Left lung (tissue), 4 donors: ENCODE measurements at regions not wholly inside any gene's neighbourhood (a gene's known extent, or its start where the extent isn't known, plus 50 kb on each side); places are given as distances from the start of the nearest gene placed in this dataset.

Experiments
- ATAC-seq: fragments of 200-7000 bp; cut with Tn5 transposase; one replicate; pipeline ENCODE4 v1.9.1; 2020; ENCODE audit warnings: moderate library complexity
- DNase-seq, 4 donors: peaks; one replicate each; pipeline ENCODE4 v3.0.0-alpha.2; 2013 to 2020
- H3K27ac ChIP-seq, 2 donors: fragments of 200-600 bp; sonication (generic) in 1 of 2; one replicate each; pipeline versions ENCODE4 v1.5.0 to v1.8.0; 2020 to 2021
- H3K27me3 ChIP-seq, 2 donors: fragments of 200-600 bp; sonication (generic) in 1 of 2; one replicate each; pipeline versions ENCODE4 v1.5.0 to v1.8.0; 2020 to 2021
- H3K36me3 ChIP-seq, 2 donors: fragments of 200-600 bp; sonication (generic) in 1 of 2; one replicate each; pipeline versions ENCODE4 v1.5.0 to v1.8.0; 2020 to 2021
- H3K4me1 ChIP-seq, 2 donors: fragments of 200-600 bp; one replicate each; pipeline ENCODE4 v1.8.0; 2021
- H3K4me3 ChIP-seq, 2 donors: fragments of 200-600 bp; sonication (generic) in 1 of 2; one replicate each; pipeline versions ENCODE4 v1.5.0 to v1.8.0; 2020 to 2021; ENCODE audit warnings: mild to moderate bottlenecking in 1 of 2
- H3K9me3 ChIP-seq, 2 donors: fragments of 200-600 bp; sonication (generic) in 1 of 2; one replicate each; pipeline versions ENCODE4 v1.5.0 to v1.8.0; 2020 to 2021
- intact Hi-C, 2 donors: fragments of 100-400 bp; cut with DNase I; formaldehyde crosslinking; loops; one replicate each; pipeline versions ENCODE4 v1.11.2 to v1.14.2; 2022
- TF ChIP-seq, protein P1 (sequence below), 2 donors: fragments of 200-600 bp; sonication (generic) in 1 of 2; IDR thresholded peaks; one replicate each; pipeline versions ENCODE4 v1.5.0 to v1.8.0; 2021; ENCODE audit warnings: antibody characterized with exemption in 2 of 2
- donor health status: DM: no; HTN: yes; CAD: no.
- donor health status: DM: no; HTN: no; CAD: no.

DNA sequence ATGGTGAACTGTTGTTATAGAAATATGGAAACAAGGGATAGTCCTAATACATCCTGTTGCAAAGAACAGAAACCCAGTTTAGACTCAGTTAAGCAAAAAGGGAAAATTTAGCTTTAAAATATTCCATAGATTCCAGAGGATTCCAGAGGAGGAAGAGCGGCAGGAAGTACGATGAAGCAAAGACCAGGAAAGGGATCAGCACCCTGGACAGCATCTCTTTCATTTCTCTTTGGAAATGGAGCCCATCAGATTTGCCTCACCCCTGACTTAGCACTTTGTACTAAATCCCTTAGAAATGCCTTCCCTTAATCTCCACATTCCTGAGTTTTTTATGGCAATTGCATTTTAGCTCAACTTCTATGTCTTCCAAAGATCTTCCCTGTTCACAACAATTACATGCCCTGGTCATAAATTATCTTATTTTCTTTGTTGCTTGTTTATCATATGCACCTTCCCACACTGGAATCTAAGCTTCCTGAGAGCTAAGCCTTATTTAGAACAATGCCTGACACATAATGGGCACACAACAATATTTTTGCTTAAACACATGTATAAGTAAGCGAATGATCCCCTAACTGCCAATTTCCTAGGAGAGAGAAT is 150.0 kb upstream of the RBFOX1 start:
- Histone ChIP-seq H3K9me3 (peaks cover 0 to 2% of the 10 kb centered on the region in 2 donors), H3K4me3 (no peak overlapping the region), H3K4me1 (no peaks in the 10 kb centered on the region), H3K27me3 (no peaks in the 10 kb centered on the region), H3K27ac (no peak overlapping the region), H3K36me3 (no peaks in the 10 kb centered on the region)
- intact Hi-C loops: no loop called here
- TF ChIP-seq, protein P1, sequence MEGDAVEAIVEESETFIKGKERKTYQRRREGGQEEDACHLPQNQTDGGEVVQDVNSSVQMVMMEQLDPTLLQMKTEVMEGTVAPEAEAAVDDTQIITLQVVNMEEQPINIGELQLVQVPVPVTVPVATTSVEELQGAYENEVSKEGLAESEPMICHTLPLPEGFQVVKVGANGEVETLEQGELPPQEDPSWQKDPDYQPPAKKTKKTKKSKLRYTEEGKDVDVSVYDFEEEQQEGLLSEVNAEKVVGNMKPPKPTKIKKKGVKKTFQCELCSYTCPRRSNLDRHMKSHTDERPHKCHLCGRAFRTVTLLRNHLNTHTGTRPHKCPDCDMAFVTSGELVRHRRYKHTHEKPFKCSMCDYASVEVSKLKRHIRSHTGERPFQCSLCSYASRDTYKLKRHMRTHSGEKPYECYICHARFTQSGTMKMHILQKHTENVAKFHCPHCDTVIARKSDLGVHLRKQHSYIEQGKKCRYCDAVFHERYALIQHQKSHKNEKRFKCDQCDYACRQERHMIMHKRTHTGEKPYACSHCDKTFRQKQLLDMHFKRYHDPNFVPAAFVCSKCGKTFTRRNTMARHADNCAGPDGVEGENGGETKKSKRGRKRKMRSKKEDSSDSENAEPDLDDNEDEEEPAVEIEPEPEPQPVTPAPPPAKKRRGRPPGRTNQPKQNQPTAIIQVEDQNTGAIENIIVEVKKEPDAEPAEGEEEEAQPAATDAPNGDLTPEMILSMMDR (IDR thresholded peaks at IDR 0.05): no peak
- ATAC-seq (no peak), DNase-seq (peak in 1 of 4 donors; percentile 5)

DNA sequence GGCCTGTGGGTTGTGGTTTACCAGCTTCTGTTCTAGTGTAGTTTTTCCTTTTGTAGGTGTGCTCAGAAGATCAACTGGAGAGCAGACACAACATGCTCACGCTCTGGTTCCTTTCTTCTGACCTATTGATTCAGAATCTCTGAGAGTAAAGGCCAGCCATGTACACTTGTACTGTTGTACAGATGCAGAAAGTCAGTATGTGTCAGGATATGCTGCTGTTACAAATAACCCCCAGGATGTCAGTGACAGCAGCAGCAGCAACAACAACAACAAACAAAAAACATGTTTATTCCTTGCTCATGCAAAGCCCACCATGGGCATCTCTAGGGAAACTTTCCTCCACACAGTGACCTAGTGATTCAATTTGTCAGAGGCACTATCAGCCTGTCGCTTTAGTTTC is 154.8 kb upstream of the RBFOX1 start:
- intact Hi-C loops: no loop called here
- no peak for ATAC-seq

DNA sequence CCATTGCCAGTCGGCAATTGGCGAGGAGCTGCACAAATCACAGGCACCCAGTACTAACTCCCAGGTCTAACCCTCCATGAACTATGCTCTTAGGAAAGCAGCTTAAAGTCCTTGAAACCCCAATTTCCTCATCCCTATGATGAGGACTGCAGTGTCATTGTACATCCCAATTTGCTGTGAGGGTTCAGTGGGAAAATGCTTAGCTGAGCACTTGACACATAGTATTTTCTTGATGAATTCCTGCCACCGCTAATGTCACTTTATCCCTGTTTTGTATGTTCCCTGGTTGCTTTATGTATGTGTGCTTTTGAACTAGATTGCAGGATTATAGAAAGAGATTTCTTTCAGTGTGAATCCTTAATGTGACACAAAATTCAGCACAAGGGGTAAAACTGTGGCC is 161.5 kb upstream of the RBFOX1 start:
- TF ChIP-seq, protein P1 (IDR thresholded peaks at IDR 0.05): no peak
- DNase-seq (no peak), ATAC-seq (no peak)
- H3K27me3 ChIP-seq: no peaks in the 10 kb centered on the region
- H3K4me1 ChIP-seq: no peaks in the 10 kb centered on the region
- H3K4me3 ChIP-seq: no peak overlapping the region
- H3K36me3 ChIP-seq: no peaks in the 10 kb centered on the region
- intact Hi-C loops: no loop called here
- H3K9me3 ChIP-seq: peaks cover 0 to 2% of the 10 kb centered on the region in 2 donors
- H3K27ac ChIP-seq: no peak overlapping the region

More for the DNA sequence above, 154.8 kb upstream of the RBFOX1 start:
- DNase-seq: no peak
- no peaks in the 10 kb centered on the region for H3K36me3 ChIP-seq
- no peaks in the 10 kb centered on the region for H3K27me3 ChIP-seq
- no peaks in the 10 kb centered on the region for H3K4me1 ChIP-seq
- no peak overlapping the region for H3K27ac ChIP-seq
- TF ChIP-seq, protein P1 (IDR thresholded peaks at IDR 0.05): no peak
- H3K9me3 ChIP-seq: peaks cover 0 to 2% of the 10 kb centered on the region in 2 donors
- H3K4me3 ChIP-seq: no peak overlapping the region

- Histone ChIP-seq H3K4me3 (no peak overlapping the region), H3K4me1 (no peaks in the 10 kb centered on the region), H3K27ac (no peak overlapping the region), H3K9me3 (peaks cover 0 to 2% of the 10 kb centered on the region in 2 donors), H3K27me3 (no peaks in the 10 kb centered on the region), H3K36me3 (no peaks in the 10 kb centered on the region)
- DNase-seq (no peak), ATAC-seq (no peak)
- TF ChIP-seq, protein P1 (IDR thresholded peaks at IDR 0.05): no peak
- intact Hi-C loops: no loop called here
Observed at GRCh38 chr16:7167626-7168025, 165.0 kb upstream of the RBFOX1 start.

GRCh38 chr16:7161891-7162290 is 170.8 kb upstream of the RBFOX1 start:
- Histone ChIP-seq H3K36me3 (no peaks in the 10 kb centered on the region), H3K27me3 (no peaks in the 10 kb centered on the region), H3K4me1 (no peaks in the 10 kb centered on the region), H3K27ac (no peak overlapping the region), H3K4me3 (no peak overlapping the region), H3K9me3 (peaks cover 0 to 2% of the 10 kb centered on the region in 2 donors)
- intact Hi-C loops: no loop called here
- TF ChIP-seq, protein P1 (IDR thresholded peaks at IDR 0.05): no peak
- ATAC-seq (no peak), DNase-seq (no peak)
